ENCODE measurements at regions not wholly inside any gene's neighbourhood (a gene's known extent, or its start where the extent isn't known, plus 50 kb on each side); places are given as distances from the start of the nearest gene placed in this dataset.

GRCh38 chr14:100450049-100450448 lies 126.9 kb downstream of the SLC25A47 start:
- no peak for TF ChIP-seq CTCF (conservative IDR thresholded peaks at IDR 0.05)
- no peak for TF ChIP-seq EZH2 (IDR thresholded peaks at IDR 0.05; ENCODE audit: low read depth)
